GM12878 (cell line): ENCODE measurements at regions not wholly inside any gene's neighbourhood (a gene's known extent, or its start where the extent isn't known, plus 50 kb on each side); places are given as distances from the start of the nearest gene placed in this dataset.

Source experiments
- EGR1 ChIP-seq, 2 experiments: IDR thresholded peaks; 1 replicate in 1 of 2; 2 replicates in 1 of 2; pipeline ENCODE4 v1.6.1; 2011 to 2012; ENCODE audit warnings: low read depth in 2 of 2, low read length in 2 of 2, borderline replicate concordance in 1 of 2, mild to moderate bottlenecking in 1 of 2, moderate library complexity in 1 of 2
- EZH2 ChIP-seq: IDR thresholded peaks from 2 replicates; pipeline ENCODE4 v1.6.1; 2012; ENCODE audit warnings: low read depth, mild to moderate bottlenecking, control low read depth, inconsistent platforms, low read length, borderline replicate concordance; ENCODE audit not compliant: control insufficient read depth
- IRF4 ChIP-seq: IDR thresholded peaks from 2 replicates; pipeline ENCODE4 v1.6.1; 2011; ENCODE audit warnings: low read depth, low read length
- MYB ChIP-seq: fragments of 150-350 bp; IDR thresholded peaks from 2 replicates; pipeline ENCODE4 v1.6.1; 2014; ENCODE audit warnings: mild to moderate bottlenecking, low read depth, low read length, borderline replicate concordance
- PML ChIP-seq: IDR thresholded peaks from 2 replicates; pipeline ENCODE4 v1.6.1; 2012; ENCODE audit warnings: low read length, inconsistent platforms
- POLR2AphosphoS2 ChIP-seq: IDR thresholded peaks from 2 replicates; pipeline ENCODE4 v1.6.1; 2011; ENCODE audit warnings: low read depth, mild to moderate bottlenecking, low read length, improper control_type of control experiment, moderate library complexity
- ZNF274 ChIP-seq: IDR thresholded peaks from one replicate; pipeline ENCODE4 v1.8.0; 2011; ENCODE audit not compliant: insufficient read length, insufficient read depth
- TF ChIP-seq, protein P1 (sequence below): fragments of 150-350 bp; IDR thresholded peaks from 2 replicates; pipeline ENCODE4 v1.6.1; 2014; ENCODE audit warnings: mild to moderate bottlenecking, low read depth, low read length
- TF ChIP-seq, protein P2 (sequence below): IDR thresholded peaks from 2 replicates; pipeline ENCODE4 v1.6.1; 2012; ENCODE audit warnings: low read length, inconsistent platforms
- TF ChIP-seq, protein P3 (sequence below), 3 experiments: IDR thresholded peaks in 2 of 3; conservative IDR thresholded peaks in 1 of 3; 2 replicates each; pipeline ENCODE4 v1.5.1; 2011; ENCODE audit warnings: low read depth in 3 of 3, low read length in 3 of 3, mild to moderate bottlenecking in 3 of 3, control low read depth in 2 of 3, moderate library complexity in 2 of 3, inconsistent platforms in 1 of 3, mixed read lengths in 1 of 3; ENCODE audit not compliant: control insufficient read depth in 2 of 3, insufficient read depth in 1 of 3; ENCODE audit errors: extremely low read depth in 1 of 3

DNA sequence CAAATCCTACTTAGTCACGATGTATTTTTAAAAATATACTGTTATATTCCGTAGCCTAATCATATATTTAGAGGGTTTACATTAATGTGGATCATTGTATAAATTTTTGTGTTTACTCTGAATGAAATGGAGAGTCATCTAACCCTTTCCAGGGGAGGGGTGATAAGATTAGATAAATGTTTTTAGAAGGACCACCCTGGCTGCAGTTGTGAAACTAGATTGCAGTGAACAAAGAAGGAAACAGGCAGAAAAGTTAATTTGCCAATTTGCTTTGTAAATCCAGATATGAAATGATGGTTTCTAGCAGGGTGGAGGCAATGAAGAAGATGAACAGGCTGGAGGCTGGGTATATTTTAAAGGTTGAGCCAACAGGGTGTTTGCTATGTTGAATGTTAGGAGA lies 477.7 kb upstream of the ZMIZ1 start:
- no peak for TF ChIP-seq ZNF274
- TF ChIP-seq, protein P1, sequence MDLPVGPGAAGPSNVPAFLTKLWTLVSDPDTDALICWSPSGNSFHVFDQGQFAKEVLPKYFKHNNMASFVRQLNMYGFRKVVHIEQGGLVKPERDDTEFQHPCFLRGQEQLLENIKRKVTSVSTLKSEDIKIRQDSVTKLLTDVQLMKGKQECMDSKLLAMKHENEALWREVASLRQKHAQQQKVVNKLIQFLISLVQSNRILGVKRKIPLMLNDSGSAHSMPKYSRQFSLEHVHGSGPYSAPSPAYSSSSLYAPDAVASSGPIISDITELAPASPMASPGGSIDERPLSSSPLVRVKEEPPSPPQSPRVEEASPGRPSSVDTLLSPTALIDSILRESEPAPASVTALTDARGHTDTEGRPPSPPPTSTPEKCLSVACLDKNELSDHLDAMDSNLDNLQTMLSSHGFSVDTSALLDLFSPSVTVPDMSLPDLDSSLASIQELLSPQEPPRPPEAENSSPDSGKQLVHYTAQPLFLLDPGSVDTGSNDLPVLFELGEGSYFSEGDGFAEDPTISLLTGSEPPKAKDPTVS: no peak
- TF ChIP-seq, protein P2, sequence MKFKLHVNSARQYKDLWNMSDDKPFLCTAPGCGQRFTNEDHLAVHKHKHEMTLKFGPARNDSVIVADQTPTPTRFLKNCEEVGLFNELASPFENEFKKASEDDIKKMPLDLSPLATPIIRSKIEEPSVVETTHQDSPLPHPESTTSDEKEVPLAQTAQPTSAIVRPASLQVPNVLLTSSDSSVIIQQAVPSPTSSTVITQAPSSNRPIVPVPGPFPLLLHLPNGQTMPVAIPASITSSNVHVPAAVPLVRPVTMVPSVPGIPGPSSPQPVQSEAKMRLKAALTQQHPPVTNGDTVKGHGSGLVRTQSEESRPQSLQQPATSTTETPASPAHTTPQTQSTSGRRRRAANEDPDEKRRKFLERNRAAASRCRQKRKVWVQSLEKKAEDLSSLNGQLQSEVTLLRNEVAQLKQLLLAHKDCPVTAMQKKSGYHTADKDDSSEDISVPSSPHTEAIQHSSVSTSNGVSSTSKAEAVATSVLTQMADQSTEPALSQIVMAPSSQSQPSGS: no peak
- TF ChIP-seq PML: no peak
- TF ChIP-seq, protein P3, sequence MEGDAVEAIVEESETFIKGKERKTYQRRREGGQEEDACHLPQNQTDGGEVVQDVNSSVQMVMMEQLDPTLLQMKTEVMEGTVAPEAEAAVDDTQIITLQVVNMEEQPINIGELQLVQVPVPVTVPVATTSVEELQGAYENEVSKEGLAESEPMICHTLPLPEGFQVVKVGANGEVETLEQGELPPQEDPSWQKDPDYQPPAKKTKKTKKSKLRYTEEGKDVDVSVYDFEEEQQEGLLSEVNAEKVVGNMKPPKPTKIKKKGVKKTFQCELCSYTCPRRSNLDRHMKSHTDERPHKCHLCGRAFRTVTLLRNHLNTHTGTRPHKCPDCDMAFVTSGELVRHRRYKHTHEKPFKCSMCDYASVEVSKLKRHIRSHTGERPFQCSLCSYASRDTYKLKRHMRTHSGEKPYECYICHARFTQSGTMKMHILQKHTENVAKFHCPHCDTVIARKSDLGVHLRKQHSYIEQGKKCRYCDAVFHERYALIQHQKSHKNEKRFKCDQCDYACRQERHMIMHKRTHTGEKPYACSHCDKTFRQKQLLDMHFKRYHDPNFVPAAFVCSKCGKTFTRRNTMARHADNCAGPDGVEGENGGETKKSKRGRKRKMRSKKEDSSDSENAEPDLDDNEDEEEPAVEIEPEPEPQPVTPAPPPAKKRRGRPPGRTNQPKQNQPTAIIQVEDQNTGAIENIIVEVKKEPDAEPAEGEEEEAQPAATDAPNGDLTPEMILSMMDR (IDR thresholded peaks at IDR 0.05 in 2 of 3, conservative IDR thresholded peaks at IDR 0.05 in 1 of 3; ENCODE audit: control insufficient read depth in 2 of 3, extremely low read depth in 1 of 3, insufficient read depth in 1 of 3, low read depth in 3 of 3, low read length in 3 of 3): no peak
- TF ChIP-seq IRF4: no peak
- no peak for TF ChIP-seq MYB
- no peak for TF ChIP-seq EGR1 (IDR thresholded peaks at IDR 0.05; ENCODE audit: borderline replicate concordance in 1 of 2, low read depth in 2 of 2, low read length in 2 of 2)
- no peak for TF ChIP-seq EZH2
- TF ChIP-seq POLR2AphosphoS2: no peak
